ENCODE measurements at regions not wholly inside any gene's neighbourhood (a gene's known extent, or its start where the extent isn't known, plus 50 kb on each side); places are given as distances from the start of the nearest gene placed in this dataset.
"Not testable (repeated sequence)": the region's sequence is repeated elsewhere in the genome, so short reads cannot be mapped to it uniquely, and the experiment has no call there.

DNA sequence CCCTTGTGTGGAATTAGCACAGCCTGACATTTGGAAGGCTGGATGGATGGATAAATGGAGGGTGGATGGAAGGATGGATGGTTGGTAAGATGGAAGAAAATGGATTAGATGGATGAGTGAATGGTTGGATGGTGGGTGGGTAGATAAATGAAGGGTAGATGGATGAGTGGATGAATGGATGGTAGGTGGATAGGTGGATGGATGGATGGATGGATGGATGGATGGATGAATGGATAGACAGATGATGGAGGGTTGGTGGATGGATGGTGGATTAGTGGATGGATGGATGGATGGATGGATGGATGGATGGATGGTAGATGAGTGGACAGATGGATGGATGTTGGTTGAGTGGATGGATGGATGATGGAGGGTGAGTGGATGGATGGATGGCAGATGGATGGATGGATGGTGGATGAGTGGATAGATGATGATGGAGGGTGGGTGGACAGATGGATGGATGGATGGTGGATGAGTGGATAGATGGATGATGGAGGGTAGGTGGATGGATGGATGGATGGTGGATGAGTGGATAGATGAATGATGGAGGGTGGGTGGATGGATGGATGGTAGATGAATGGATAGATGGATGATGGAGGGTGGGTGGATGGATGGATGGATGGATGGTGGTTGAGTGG is 175.6 kb upstream of the PPP1R26 start:
- H3K4me3 Mint-ChIP-seq = no peak overlapping the region
- H3K27me3 Mint-ChIP-seq = no peaks in the 10 kb centered on the region
- H3K9me3 Mint-ChIP-seq (ENCODE audit: low read depth) = no peaks in the 10 kb centered on the region
- H3K27ac Mint-ChIP-seq = no peak overlapping the region
- CTCF ChIA-PET = no interaction called here
- no peak for DNase-seq
- H3K4me1 Mint-ChIP-seq = no peaks in the 10 kb centered on the region
- no peaks in the 10 kb centered on the region for H3K36me3 Mint-ChIP-seq
- ATAC-seq = no peak

DNA sequence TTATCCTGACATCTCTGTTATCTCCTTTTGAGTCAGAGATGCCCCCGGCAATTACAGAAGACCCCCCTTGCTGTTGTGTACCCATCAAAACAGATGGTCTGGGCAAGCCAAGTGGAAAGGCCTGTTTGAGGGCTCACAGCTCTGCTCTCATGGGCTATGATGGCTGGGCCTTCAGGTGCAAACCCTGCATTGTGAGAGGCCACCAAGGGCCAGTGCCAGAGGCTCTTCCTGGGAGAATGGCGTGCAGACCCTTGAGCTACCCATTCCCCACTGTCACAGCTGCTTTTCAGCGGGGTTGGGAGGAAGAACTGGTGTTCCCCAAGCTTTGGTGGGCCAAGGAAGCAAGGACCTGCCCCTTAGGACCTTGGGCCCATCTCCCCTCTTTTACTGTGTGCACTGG is 174.7 kb upstream of the PPP1R26 start:
- no peak overlapping the region for H3K4me3 Mint-ChIP-seq
- H3K9me3 Mint-ChIP-seq (ENCODE audit: low read depth) = no peaks in the 10 kb centered on the region
- CTCF ChIA-PET = no interaction called here
- ATAC-seq = no peak
- H3K4me1 Mint-ChIP-seq = no peaks in the 10 kb centered on the region
- no peak overlapping the region for H3K27ac Mint-ChIP-seq
- peak; percentile 14 for DNase-seq
- no peaks in the 10 kb centered on the region for H3K36me3 Mint-ChIP-seq
- no peaks in the 10 kb centered on the region for H3K27me3 Mint-ChIP-seq

DNA sequence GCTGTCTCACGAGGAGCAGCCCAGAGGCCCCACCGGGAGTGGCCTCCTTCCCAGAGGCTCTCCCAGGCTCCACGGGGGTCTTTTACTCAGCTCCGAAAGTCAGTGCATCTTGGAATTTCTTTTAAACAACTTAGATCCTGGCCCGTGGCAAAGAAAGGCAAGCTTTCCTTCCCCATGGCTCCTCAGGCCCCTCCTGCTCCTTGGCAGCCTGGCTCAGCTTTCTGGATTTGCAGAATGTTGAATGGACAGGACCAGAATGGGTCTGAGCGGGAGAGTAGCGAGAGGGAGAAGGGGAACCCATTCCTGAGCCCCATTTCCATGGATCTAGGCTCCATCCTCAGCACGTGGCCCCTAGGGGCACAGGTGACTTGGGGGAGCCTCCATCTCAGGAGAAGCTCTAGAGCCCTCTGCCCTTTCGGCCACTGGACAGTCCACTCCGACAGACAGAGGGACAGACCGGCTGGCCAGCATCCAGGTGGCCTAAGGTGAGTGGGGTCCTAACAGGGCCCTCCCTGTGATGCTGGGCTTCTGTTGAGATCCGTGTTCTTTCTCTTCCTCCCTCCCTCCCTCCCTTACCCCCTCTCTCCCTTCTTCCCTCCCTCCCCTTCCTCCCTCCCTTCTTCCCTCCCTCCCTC is 173.9 kb upstream of the PPP1R26 start:
- no peak for ATAC-seq
- no peak overlapping the region for H3K27ac Mint-ChIP-seq
- H3K9me3 Mint-ChIP-seq (ENCODE audit: low read depth) = no peaks in the 10 kb centered on the region
- no peak overlapping the region for H3K4me3 Mint-ChIP-seq
- DNase-seq = peak; percentile 12
- H3K27me3 Mint-ChIP-seq = no peaks in the 10 kb centered on the region
- no peaks in the 10 kb centered on the region for H3K36me3 Mint-ChIP-seq
- H3K4me1 Mint-ChIP-seq = no peaks in the 10 kb centered on the region
- CTCF ChIA-PET = no interaction called here

DNA sequence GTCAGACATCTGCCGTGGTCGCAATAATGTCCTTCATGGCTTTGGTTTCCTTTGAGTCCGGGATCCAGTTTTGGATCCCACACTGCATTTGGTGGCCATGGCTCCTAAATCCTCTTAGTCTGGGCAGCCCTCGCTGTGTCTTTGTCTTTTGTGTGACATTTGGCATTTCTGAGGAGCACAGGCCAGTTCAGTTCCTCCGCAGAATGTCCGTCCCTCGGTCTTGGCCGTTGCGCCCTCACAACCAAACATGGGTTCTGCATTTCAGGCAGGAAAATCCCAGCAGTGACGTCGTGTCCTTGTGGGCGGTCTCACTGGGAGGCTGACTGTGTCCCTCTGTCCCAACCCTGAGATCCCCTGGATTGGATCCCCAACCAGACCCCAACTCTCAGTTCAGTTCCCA is 172.9 kb upstream of the PPP1R26 start:
- CTCF ChIA-PET = no interaction called here
- no peaks in the 10 kb centered on the region for H3K4me1 Mint-ChIP-seq
- no peaks in the 10 kb centered on the region for H3K9me3 Mint-ChIP-seq (ENCODE audit: low read depth)
- no peak overlapping the region for H3K27ac Mint-ChIP-seq
- H3K36me3 Mint-ChIP-seq = no peaks in the 10 kb centered on the region
- no peaks in the 10 kb centered on the region for H3K27me3 Mint-ChIP-seq
- DNase-seq (no peak), ATAC-seq (no peak)
- no peak overlapping the region for H3K4me3 Mint-ChIP-seq

DNA sequence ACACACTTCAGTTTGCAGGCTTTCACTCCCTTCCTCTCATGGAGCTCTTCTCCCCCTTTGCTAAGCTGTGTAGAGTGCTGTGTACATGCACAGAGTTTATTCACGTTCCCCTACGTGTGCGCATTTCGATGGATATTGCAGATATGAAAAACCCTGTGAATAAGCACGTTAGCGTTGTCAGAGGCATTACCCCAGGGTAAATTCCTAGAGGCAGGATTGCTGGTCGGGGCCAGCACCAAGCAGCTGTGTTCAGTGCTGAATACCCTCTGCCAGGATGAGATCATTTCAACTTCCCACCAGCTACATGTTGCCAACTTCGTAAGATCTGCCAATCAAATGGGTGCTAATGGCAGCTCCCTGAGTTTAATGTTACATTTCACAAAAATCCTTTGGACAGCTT is 172.3 kb upstream of the PPP1R26 start:
- Mint-ChIP-seq H3K27me3 (no peaks in the 10 kb centered on the region), H3K4me3 (no peak overlapping the region), H3K27ac (no peak overlapping the region), H3K4me1 (no peaks in the 10 kb centered on the region), H3K9me3 (ENCODE audit: low read depth) (no peaks in the 10 kb centered on the region), H3K36me3 (no peaks in the 10 kb centered on the region)
- CTCF ChIA-PET = no interaction called here
- ATAC-seq (no peak), DNase-seq (no peak)

DNA sequence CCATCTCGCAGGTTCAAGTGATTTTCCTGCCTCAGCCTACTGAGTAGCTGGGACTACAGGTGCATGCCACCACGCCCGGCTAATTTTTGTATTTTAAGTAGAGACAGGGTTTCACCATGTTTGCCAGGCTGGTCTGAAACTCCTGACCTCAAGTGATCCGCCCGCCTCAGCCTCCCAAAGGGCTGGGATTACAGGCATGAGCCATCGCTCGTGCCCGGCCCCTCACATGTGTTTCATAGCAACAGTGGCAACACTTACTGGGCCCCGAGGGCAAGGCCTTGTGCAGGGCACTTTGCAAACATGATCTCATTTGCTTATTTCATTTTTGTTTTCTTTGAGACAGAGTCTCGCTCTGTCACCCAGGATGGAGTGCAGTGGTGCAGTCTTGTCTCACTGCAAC is 171.7 kb upstream of the PPP1R26 start:
- H3K36me3 Mint-ChIP-seq; H3K4me1 Mint-ChIP-seq; H3K27ac Mint-ChIP-seq; DNase-seq; H3K4me3 Mint-ChIP-seq; H3K9me3 Mint-ChIP-seq (ENCODE audit: low read depth); ATAC-seq; CTCF ChIA-PET; H3K27me3 Mint-ChIP-seq: not testable (repeated sequence)

DNA sequence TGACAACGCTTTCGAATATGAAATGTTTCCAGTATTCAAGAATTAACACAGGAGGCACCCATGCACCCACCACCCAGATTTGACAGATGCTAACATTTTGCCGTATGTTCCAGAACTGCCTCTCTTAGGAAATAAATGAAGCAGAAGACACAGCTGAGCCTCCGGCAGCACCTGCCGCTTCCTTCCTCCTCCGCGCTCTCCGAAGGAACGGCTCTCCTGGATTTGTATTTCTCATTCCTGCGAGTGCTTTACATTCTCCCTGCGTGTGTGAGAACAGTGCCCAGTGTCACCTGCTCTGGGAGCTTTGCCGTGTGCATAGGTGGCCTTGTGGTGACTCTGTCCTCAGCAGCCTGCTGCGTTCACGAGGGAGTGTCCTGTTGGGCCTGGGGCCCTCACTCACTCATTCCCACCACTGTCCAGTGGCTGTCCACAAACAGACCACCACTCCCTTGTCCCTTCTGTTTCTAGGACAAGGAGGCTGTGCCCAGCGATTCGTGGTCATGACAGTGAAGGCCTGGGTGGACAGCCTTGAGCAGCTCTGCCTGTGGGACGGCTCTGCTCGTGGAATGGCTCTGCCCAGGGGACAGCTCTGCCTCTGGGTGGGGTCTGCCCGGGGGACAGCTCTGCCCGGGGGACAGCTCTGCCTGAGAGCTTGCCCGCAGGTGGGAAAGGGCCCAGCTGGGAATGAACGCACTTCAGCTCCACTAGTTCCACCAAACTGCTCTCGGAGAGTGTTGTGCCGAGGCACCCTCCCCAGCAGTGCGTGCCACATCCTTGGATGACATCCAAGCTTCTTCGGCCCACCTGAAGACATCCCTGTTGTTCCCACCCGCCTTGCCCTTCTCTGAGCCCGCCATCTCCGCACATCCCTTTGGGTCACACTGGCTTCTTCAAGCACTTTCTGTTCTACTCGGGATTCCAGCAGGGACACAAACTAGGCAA is 170.5 kb upstream of the PPP1R26 start:
- H3K4me3 Mint-ChIP-seq = no peak overlapping the region
- no peaks in the 10 kb centered on the region for H3K27me3 Mint-ChIP-seq
- H3K27ac Mint-ChIP-seq = no peak overlapping the region
- H3K4me1 Mint-ChIP-seq = no peaks in the 10 kb centered on the region
- no peaks in the 10 kb centered on the region for H3K36me3 Mint-ChIP-seq
- no peak for ATAC-seq
- CTCF ChIA-PET = no interaction called here
- no peak for DNase-seq
- peaks cover 3% of the 10 kb centered on the region for H3K9me3 Mint-ChIP-seq (ENCODE audit: low read depth)

DNA sequence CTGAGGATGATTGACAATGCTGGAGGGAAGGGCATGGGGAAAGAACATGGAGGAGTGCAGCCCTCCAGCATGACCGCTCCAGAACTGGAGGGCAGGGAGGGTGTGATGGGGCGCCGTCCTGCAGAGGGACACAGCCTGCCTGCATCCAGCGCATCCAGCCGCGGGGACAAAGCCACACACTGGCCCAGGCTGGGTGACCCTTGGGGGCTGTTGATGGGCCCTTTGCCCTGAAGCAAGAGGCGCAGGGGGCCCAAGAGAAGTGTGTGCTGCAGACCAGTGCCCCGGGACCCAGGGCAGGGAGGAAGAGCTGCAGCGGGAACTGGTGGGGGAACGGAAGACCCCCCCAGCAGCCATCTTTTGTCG is 169.8 kb upstream of the PPP1R26 start:
- no peaks in the 10 kb centered on the region for H3K27me3 Mint-ChIP-seq
- DNase-seq = no peak
- no peaks in the 10 kb centered on the region for H3K36me3 Mint-ChIP-seq
- peaks cover 3% of the 10 kb centered on the region for H3K9me3 Mint-ChIP-seq (ENCODE audit: low read depth)
- CTCF ChIA-PET = no interaction called here
- no peak for ATAC-seq
- no peak overlapping the region for H3K4me3 Mint-ChIP-seq
- H3K4me1 Mint-ChIP-seq = no peaks in the 10 kb centered on the region
- no peak overlapping the region for H3K27ac Mint-ChIP-seq

DNA sequence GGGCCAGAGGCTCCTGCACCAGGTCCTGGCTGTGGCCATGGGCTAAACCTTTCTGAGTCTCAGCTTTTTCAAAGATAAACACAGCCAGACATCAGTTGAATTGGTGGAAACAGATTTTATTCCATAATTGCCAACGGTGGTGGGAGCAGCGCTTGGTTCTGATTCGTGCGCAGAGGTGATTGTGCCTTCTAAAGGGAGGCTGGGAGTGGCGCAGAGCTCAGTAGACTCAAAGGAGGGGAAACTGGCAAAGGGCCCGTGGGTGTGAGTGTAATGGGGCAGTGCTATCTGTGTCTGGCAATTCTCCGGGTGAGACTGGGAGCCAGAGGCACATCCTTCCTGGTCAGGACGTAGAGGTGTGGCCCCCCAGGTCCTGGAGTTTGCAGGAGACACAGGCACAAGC is 169.4 kb upstream of the PPP1R26 start:
- CTCF ChIA-PET = no interaction called here
- Mint-ChIP-seq H3K27me3 (no peaks in the 10 kb centered on the region), H3K4me3 (no peak overlapping the region), H3K27ac (no peak overlapping the region), H3K36me3 (no peaks in the 10 kb centered on the region), H3K9me3 (ENCODE audit: low read depth) (peaks cover 3% of the 10 kb centered on the region), H3K4me1 (no peaks in the 10 kb centered on the region)
- ATAC-seq = no peak
- no peak for DNase-seq

DNA sequence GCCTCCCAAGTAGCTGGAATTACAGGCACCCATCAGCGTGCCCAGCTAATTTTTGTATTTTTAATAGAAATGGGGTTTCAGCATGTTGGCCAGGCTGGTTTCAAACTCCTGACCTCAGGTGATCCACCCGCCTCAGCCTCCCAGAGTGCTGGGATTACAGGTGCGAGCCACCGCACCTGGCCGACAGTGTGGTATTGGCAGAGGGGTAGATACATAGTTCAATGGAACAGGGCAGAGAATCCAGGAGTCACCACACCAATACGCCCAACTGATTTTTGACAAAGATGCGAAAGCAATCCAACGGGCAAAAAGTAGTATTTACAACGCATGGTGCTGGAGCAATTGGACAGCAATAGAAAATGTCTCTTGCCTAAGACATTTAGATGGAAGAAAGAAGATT is 164.0 kb upstream of the PPP1R26 start:
- DNase-seq = no peak
- Mint-ChIP-seq H3K36me3 (no peaks in the 10 kb centered on the region), H3K4me3 (no peak overlapping the region), H3K27ac (no peak overlapping the region), H3K9me3 (ENCODE audit: low read depth) (peaks cover 3% of the 10 kb centered on the region), H3K27me3 (no peaks in the 10 kb centered on the region), H3K4me1 (no peaks in the 10 kb centered on the region)
- ATAC-seq = no peak
- CTCF ChIA-PET = no interaction called here

DNA sequence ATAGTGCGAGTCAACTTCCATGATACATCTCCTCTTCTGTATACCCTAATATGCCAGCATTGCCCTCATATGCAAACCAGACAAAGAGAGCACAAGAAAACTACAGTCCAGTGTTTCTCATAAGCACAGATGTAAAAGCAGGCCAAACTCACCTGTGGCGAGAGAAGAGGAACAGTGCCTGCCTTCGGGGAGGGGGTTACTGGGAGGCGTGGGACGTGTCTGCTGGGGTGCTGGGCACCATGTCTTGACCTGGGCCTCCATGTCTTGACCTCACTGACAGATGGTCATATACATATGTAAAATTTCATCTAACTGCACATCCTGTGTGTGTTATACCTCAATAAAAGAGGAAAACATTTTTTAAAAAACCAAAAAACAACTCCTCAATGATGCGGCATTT is 159.3 kb upstream of the PPP1R26 start:
- Mint-ChIP-seq H3K27ac (no peak overlapping the region), H3K9me3 (ENCODE audit: low read depth) (no peaks in the 10 kb centered on the region), H3K4me3 (no peak overlapping the region), H3K36me3 (no peaks in the 10 kb centered on the region), H3K4me1 (no peaks in the 10 kb centered on the region), H3K27me3 (peaks cover 4% of the 10 kb centered on the region)
- ATAC-seq (no peak), DNase-seq (peak; percentile 11)
- CTCF ChIA-PET = no interaction called here

DNA sequence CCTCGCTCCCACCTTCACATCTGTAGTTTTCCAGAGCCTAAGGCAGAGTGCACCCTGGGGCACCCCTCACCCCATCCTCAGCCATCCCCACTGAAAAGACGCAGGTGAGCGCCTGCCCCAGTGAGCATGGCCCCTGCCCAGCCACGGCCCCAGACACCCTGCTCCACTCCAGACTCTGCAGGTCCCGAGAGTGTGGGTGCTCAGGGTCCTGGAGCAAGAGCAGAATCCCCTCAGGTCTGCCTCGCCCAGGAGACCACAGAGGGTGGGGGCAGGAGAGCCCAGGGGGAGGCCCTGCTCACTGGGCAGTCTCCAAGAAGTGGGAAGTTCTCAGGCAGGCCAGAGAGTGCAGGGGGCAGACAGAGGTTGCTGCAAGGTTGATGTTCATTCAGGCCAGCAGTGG is 158.6 kb upstream of the PPP1R26 start:
- no peak overlapping the region for H3K27ac Mint-ChIP-seq
- peak; percentile 26 for DNase-seq
- peaks cover 4% of the 10 kb centered on the region for H3K27me3 Mint-ChIP-seq
- ATAC-seq = no peak
- H3K9me3 Mint-ChIP-seq (ENCODE audit: low read depth) = no peaks in the 10 kb centered on the region
- no peak overlapping the region for H3K4me3 Mint-ChIP-seq
- no peaks in the 10 kb centered on the region for H3K36me3 Mint-ChIP-seq
- H3K4me1 Mint-ChIP-seq = no peaks in the 10 kb centered on the region
- CTCF ChIA-PET = no interaction called here

DNA sequence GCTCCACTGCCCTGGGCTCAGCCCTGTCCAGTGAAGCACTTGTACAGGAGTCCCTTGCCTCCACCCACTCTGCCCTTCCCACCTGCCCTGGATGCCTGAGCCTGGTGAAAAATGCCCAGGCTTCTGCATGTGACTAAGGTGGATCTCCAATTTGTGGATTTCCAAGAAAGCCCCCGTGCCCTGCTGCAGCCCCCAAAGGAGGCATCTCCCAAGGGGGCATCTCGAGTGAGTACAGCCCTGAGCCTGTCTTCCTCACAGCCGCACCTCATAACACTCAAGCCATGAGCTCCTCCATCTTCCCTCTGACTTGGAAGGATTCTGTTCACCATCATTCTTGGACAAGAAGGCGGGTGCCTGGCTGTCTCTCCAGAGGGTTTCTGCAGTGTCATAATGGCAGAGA is 158.0 kb upstream of the PPP1R26 start:
- no peak overlapping the region for H3K4me3 Mint-ChIP-seq
- no peak overlapping the region for H3K27ac Mint-ChIP-seq
- DNase-seq (no peak), ATAC-seq (no peak)
- H3K9me3 Mint-ChIP-seq (ENCODE audit: low read depth) = no peaks in the 10 kb centered on the region
- H3K4me1 Mint-ChIP-seq = no peaks in the 10 kb centered on the region
- H3K36me3 Mint-ChIP-seq = no peaks in the 10 kb centered on the region
- CTCF ChIA-PET = no interaction called here
- peaks cover 4% of the 10 kb centered on the region for H3K27me3 Mint-ChIP-seq

DNA sequence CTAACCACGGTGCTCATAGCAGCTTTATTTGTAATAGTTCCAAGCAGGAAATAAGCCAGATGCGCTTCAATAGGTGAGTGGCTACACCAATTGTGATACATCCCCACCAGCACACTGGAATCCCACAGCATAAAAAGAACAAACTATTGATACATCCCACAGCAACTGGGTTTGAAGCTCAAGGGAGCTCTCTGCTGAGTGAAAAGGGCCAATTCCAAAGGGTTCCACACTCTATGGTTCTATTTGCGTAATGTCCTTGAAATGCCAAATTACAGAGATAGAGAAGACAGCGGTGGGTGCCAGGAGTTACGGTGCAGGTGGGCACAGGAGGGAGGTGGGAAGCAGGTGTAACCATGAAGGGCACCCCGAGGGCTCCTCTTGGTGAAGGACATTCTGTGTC is 155.3 kb upstream of the PPP1R26 start:
- H3K27ac Mint-ChIP-seq = no peak overlapping the region
- no peaks in the 10 kb centered on the region for H3K4me1 Mint-ChIP-seq
- ATAC-seq = no peak
- H3K27me3 Mint-ChIP-seq = peaks cover 4% of the 10 kb centered on the region
- H3K36me3 Mint-ChIP-seq = no peaks in the 10 kb centered on the region
- CTCF ChIA-PET = no interaction called here
- H3K4me3 Mint-ChIP-seq = no peak overlapping the region
- H3K9me3 Mint-ChIP-seq (ENCODE audit: low read depth) = no peaks in the 10 kb centered on the region
- DNase-seq = no peak
